KBM-7 (cell line): ENCODE measurements at regions not wholly inside any gene's neighbourhood (a gene's known extent, or its start where the extent isn't known, plus 50 kb on each side); places are given as distances from the start of the nearest gene placed in this dataset.
"Not testable (repeated sequence)": the region's sequence is repeated elsewhere in the genome, so short reads cannot be mapped to it uniquely, and the experiment has no call there.

ENCODE experiments used
- DNase-seq: peaks from one replicate; pipeline ENCODE4 v3.0.0-alpha.2; 2015
- in situ Hi-C: fragments of 300-500 bp; cut with MboI; formaldehyde crosslinking; loops from 2 replicates; pipeline ENCODE4 v1.14.3; 2020; ENCODE audit warnings: low sequenced_read_pairs, low pct_unique_long_range_greater_than_20kb, mixed read lengths

DNA sequence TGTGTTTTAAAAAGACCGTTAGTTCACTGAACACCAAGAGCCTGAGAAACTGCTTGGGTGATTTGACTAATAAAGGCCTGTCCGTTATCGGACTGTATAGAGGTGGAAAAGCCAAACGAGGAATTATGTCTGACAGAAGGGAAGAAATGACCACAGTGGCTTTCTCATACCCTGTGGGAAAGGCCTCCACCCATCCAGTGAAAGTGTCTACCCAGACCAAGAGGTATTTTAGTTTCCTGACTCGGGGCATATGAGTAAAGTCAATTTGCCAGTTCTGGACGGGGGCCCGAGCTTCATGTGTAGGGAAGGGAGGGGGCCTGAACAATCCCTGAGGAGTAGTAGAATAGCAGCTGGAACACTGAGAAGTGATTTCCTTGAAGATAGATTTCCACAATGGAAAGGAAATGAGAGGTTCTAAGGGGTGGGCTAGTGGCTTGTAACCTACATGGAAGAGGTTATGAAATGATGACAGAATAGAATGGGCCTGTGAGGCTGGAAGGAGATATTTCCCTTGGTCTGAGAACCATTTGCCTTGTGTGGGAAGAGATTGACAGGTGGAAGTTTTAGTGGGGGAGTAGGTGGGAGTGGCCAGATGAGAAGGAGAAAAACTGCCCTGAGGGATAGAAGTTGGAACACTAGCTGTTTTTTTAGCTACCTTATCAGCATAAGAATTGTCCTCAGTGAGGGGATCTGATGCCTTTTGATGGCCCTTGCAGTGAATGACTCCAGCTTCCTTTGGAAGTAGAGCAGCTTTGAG, 106.4 kb upstream of the PPM1J start:
- in situ Hi-C loops, result not testable (repeated sequence)

DNA sequence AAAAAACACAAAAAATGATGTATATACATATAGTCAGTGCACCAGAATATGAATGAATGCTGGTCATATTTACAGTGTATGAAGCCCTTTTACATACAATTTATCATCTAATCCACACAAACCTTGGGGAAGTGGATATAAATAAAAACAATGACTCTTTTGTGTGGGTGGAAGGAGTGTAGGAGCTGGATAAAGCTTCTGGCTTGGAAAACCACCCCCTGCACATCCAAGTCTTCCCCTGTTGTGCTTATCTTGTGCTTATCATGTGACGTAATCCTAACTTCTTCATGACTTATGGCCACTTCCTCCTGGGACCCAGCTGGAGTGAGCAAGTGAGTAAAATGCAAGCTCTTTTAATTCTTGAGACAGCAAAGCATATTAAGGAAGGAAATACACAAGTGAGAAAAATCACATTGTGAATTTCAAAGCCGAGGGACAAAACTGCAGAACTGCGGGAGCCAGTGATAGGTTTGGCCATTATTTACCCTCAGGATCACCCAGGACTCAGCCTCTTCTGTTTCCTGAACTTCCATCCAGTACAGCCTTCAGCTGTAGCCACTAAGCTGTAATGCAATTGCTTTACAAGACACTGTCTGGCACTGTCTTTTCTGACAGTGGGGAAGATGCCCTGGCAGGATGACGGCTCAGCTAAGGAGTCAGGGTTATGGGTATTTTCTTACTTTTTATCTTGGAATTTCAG, 104.0 kb upstream of the PPM1J start:
- peak; percentile 82 for DNase-seq
- in situ Hi-C loops, result no loop called here

More for the DNA sequence above, 106.4 kb upstream of the PPM1J start:
- DNase-seq, result not testable (repeated sequence)

DNA sequence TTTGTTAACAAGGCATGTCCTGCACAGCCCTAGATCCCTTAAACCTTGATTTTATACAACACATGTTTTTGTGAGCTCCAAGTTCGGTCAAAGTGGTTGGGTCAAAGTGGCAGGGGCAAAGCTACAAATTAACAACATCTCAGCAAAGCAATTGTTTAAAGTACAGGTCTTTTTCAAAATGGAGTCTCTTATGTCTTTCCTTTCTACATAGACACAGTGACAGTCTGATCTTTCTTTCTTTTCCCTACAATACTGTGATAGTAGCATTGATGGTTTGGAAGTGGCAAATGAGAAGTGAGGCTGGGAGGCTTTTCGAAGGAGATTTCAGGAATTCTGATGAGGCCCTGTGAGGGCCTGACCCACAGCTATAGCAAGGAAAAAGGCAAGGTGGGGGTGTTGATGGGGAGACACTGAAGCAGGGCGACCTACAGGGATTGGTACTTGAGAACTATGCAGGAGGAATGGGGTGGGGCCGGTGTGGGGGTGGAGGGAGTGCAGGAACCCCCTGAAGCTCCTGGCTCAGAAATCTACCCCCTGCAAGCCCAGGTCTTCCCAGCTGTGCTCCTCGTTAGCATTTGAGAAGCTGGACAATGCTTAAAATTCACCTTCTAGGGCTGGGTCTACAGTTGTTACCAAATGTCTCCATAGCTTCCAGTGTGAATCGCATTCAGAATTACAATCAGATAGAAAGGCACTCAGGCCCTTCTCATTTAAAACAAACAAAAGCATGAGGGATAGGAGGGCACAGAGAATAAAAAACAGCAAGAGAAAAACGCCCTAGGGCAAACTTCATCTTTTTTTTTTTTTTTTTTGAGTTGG, 102.6 kb upstream of the PPM1J start:
- DNase-seq, result no peak
- in situ Hi-C loops, result no loop called here

DNA sequence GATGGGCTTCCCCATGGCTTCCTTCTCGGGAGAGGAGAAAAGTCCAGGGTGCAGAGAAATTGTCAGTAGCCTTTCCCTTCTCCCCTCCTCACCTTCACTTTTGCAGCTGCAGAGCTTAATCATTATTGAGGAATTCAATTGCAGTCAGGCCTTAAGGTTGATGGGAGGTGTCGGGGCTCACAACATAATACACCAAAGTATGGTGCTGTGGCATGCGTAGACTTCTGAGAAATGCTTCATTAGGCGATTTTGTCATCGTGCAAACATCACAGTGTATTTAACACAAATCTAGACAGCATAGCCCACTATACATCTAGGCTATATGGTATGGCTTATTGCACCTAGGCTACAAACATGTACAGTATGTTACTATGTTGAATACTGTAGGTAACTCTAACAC, 100.2 kb upstream of the PPM1J start:
- DNase-seq, result no peak
- in situ Hi-C loops, result no loop called here

DNA sequence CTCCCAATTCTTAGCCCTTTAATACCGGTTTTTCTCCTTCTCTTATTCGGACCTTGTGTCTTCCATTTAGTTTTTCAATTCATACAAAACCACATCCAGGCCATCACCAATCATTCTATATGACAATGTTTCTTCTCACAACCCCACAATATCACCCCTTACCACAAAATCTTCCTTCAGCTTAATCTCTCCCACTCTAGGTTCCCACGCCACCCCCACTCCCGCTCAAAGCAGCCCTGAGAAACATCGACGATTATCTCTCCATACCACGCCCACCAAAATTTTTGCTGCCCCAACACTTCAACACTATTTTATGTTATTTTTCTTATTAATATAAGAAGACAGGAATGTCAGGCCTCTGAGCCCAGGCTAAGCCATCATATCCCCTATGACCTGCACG, 99.5 kb upstream of the PPM1J start:
- DNase-seq, in situ Hi-C loops: not testable (repeated sequence)

DNA sequence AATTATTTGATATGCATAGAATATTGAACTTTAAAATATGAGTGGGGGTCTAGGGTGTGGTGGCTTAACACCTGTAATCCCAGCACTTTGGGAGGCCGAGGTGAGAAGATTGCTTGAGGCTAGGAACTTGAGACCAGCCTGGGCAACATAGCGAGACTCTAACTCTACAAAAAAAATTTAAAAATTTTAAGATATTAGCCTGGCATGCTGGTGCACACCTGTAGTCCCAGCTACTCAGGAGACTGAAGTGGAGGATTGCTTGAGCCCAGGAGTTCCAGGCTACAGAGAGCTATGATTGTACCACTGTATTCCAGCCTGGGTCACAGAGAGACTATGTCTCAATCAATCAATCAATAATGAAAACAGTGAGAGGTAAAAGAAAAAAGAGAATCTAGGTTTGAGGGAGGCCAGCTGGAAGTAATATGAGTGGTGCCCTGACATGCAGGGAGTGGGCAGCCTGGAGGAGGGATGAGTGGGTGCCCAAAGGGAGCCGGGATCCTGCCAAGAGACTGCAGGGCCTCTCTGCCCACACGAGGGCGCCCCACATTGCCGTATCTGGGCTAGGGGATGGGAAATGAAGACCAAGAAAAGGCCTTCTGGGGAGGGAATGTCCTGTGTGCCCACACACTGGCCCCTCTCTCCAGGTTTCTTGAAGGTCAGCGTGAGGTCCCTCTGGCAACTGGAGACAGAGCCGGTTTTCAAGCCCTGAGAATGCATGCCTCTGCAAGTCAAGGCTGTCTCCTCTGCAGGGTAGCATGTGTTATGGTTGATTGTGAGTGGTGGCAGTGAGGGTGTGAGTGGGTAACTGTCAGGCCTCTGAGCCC, 93.9 kb upstream of the PPM1J start:
- in situ Hi-C loops, result loop anchor here (10.0 kb wide), 1 partner anchor 74 kb away; no protein-coding TSS in a partner anchor

DNA sequence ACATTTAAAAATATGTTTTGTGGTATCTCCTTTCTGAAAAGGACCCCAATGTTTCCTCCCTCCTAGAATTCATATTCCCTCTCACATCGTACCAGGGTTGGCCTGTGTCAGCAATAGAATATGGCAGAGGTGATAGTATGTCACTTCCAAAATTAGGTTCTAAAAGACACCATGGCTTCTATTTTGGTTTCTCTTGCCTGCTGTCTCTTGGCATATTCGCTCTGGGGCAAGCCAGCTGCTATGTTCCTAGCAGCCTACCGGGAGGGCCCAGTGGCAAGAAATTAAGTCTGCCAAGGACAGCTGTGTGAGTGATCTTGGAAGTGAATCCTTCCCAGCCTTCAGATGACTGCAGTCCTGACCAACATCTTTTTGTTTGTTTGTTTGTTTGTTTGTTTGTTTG, 92.9 kb upstream of the PPM1J start:
- in situ Hi-C loops, result loop anchor here (10.0 kb wide), 1 partner anchor 73 kb away; no protein-coding TSS in a partner anchor
- DNase-seq, result no peak

More for the DNA sequence above, 93.9 kb upstream of the PPM1J start:
- DNase-seq, result peak; percentile 78

DNA sequence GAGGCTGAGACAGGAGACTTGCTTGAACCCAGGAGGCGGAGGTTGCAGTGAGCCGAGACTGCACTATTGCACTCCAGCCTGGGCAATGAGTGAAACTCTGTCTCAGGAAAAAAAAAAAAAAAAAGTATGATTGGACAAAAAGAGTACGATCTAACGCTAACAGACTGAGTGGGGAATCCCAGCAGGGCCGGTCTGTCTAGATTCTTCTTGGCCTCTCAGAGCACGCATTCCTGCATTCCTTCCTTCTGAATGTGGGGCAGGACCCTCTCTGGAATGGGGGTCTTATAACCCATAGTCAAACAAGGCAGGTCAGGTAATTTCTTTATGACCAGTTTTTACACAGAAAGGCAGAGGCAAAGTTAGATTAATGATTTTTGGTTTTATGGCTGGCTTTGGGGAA, 92.0 kb upstream of the PPM1J start:
- in situ Hi-C loops, result loop anchor here (10.0 kb wide), 1 partner anchor 72 kb away; no protein-coding TSS in a partner anchor
- no peak for DNase-seq

DNA sequence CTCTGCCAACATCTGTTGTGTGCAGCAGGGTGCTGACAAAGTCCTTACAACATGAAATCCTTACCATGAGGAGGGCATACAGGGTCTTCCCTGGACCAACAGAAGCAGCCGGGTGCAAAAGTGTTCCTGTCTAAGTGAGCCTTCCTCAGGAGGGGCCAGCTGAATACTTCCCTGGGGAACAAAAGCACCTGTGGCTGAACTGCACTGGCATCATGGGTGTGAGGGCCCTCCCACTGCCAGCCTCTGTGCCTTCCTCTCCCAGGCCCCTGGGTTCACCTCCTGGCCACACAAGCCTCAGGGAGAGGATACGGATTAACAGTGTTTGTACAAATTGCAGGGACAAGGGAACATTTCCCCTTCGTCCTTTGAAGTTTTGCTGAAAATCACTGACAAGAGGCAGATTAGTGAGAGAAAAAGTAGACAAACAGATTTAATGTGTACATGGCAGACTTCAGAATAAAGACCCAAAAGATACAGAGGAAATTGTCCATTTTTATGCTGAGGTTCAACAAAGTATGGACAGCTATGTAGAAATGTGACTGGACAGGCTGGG, 91.0 kb upstream of the PPM1J start:
- no peak for DNase-seq
- in situ Hi-C loops, result loop anchor here (10.0 kb wide), 1 partner anchor 71 kb away; no protein-coding TSS in a partner anchor

DNA sequence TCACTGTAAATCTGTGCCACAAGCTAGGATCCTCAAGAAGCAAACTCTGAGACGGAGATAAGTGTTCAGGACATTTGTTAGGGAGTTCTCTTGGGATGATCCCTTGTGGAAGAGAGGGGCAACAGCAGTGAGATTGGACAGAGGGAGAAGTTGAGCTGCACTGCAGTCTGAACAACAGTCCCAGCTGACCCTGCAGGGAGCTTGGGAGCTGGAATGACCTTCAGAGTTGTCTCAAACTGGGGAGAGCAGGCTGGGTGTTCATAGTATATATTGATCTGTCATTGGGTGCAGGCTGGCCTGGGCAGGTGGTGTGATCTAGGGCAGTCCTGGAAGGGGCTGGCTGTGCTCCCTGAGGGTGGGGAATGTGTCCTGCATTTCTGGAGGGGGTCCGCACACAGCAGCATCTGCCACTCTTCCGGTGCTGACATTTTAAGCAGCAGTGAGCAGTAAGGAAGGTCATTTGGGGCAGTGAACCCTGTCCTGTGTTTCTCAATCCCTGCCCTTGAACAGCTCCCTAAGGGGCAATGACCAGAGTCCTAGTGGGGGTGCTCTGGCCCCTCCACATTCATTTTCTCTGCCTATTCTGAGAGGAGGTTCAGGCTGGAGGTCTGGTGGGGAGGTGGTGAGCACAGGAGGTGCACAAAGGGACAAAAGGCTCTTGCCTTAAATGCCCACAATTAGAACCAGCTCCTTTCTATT, 90.2 kb upstream of the PPM1J start:
- DNase-seq, result no peak
- in situ Hi-C loops, result loop anchor here (10.0 kb wide), 1 partner anchor 71 kb away; no protein-coding TSS in a partner anchor

DNA sequence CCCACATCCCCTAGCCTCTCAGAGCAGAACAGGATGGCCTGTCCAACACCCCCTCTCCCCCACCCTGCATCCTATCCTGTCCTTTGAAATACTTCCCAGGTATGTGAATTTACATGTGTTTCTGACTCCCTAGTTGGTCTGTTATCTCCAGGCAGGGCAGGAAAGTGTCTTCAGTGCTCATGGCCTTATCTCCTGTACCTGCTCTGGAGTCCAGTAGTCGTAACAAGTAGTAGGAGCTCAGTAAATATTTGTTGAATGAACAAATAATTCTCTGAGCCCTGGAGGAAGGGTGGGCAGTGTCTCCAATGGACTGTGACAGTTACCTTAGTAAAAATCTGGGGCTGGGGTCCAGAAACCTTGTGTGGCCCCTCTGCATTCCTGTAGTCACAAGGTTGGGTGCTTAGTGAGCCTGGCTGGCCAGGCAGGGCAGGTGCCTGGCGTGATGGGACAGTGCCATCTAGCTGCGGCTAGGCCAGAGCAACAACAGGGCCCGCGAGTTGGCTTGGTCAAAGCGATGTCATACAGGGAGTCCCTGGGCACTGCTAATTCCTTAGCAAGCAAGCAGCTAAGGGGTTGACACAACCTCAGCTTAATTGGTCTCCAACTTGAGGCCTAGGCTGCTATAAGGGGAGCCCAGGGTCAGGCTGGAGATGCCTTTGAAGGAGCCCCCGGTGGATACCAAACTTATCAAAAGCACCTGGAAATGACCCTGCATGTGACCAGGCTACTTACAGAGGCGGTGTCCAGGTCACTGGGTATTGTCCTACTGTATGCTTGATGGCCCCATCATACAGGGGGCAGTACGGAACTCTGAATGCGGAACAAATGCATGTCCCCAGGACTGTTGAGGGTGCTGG, 89.0 kb upstream of the PPM1J start:
- peak; percentile 73 for DNase-seq
- in situ Hi-C loops, result loop anchor here (10.0 kb wide), 1 partner anchor 69 kb away; no protein-coding TSS in a partner anchor

DNA sequence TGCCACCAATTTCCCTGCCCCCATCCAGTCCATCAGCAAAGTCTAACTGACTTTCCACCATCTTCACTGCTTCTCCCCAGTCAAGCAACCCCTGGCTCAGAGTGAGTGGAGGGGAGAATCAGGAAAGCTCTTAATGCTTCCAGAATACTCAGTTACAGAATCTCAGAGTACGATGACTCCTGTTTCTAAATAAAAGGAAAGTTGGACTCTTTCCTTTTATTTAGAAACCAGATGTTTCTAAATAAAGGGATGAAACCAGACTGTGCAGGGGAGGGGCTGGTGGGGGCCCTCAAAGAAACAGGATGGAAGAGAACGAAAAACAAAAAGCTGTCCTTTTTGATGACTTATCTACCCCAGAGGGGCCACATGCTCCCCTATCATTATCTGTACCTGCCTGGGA, 85.2 kb upstream of the PPM1J start:
- in situ Hi-C loops, result loop anchor here (10.0 kb wide), 1 partner anchor 65 kb away; no protein-coding TSS in a partner anchor
- no peak for DNase-seq

DNA sequence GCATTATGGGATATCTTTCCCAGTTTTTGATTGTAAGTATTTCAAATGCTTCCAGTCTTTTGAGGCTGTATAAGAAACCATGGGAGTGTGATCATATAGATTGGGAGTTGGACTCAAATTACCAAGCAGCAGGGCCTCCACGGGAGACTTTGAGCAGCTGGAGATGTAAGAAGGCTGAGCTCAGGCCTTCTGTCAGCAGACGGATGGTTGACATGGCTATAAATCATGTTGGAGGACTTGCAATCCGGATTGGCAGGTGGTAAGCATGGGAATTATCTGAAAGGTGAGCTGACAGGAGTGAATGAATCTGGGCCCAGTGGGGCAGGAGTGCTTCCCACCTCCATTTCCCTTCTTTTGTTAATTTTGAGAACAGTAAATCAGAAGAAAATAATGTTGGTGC, 83.2 kb upstream of the PPM1J start:
- in situ Hi-C loops, result no loop called here
- DNase-seq, result no peak

DNA sequence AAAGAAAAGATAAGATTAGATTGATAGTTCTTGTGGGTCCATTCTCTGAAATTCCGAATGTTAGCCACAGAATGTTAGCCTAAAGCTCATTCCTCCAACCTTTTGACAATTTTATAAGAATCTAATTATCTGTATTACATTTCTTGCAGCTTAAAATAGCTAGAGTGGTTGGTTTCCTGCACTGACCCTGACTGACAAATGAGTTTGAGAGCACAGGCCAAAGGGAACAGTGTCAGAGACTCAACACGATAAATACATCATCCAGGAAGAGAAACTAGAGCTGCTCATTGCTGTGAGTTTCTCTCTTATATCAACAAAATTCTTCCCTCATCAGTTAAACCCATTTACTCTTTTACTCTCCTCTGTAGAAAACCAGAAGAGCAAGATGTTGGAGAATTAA, 82.1 kb upstream of the PPM1J start:
- no peak for DNase-seq
- in situ Hi-C loops, result no loop called here

DNA sequence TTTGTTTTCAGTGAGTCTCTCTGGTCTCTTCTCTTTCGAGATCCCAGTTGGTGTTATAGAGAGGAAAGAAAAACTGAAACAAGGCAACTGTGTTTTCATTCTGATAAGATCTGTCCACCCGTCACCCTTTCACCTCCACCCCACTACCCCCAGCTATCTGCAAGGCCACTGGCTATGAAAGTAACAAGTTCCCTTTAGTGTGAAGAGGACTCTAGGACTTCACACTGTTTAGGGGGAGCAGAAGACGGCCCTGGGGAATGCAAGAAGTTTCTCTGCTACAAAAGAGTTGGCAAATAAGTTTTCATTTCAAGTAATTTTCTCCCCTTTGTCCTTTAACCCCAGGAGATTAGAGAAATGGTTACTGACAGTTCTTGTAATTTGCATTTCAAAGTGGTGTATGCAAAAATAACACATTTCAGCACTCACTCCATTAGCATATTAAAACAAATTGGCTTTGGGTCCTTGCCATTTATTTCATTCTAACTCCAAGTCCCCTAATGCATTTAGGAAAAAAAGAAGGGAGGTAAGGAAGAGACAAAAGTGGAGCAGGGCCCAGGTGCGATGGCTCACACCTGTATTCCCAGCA, 79.6 kb upstream of the PPM1J start:
- DNase-seq, result no peak
- in situ Hi-C loops, result no loop called here
